ENCODE measurements at regions not wholly inside any gene's neighbourhood (a gene's known extent, or its start where the extent isn't known, plus 50 kb on each side); places are given as distances from the start of the nearest gene placed in this dataset.

GRCh38 chr19:33956941-33957340, 160.3 kb downstream of the KCTD15 start:
- TF ChIP-seq CTCF (IDR thresholded peaks at IDR 0.05) (no peak), POLR2A (IDR thresholded peaks at IDR 0.05) (no peak)

Data from prostate gland (tissue), 2 donors.